ENCODE measurements at regions not wholly inside any gene's neighbourhood (a gene's known extent, or its start where the extent isn't known, plus 50 kb on each side); places are given as distances from the start of the nearest gene placed in this dataset.

DNA sequence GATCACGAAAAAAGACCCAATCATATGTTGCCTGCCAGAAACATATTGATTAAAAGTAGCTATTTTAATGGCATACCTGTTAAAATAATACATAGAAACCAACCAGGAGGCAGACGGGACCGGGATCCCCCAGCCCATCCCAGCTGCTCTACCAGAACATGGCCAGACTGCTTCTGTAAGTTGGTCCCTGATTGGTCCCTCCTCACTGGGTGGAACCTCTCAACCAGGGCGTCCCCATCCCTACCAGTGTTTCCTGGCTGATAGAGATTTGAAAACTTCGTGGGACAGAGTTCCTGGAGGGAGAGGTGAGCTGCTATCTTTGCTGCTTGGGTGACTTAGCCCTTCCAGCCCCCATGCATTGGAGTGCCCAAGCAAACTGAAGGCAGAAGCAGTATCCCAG is 256.2 kb downstream of the TRAM1L1 start:
- no peak for TF ChIP-seq EZH2 (IDR thresholded peaks at IDR 0.05; ENCODE audit: insufficient read depth, poor library complexity, severe bottlenecking)
- no peak for TF ChIP-seq EZH2phosphoT487 (IDR thresholded peaks at IDR 0.05; ENCODE audit: insufficient read depth, low read depth)

Data from GM23248 (cell line).